Hepatocyte (in vitro differentiated cells): ENCODE measurements at regions not wholly inside any gene's neighbourhood (a gene's known extent, or its start where the extent isn't known, plus 50 kb on each side); places are given as distances from the start of the nearest gene placed in this dataset.

Experiments used
- EZH2 ChIP-seq: fragments of 200-600 bp; sonication (generic); IDR thresholded peaks from 2 replicates; pipeline ENCODE4 v1.6.1; 2016; ENCODE audit warnings: antibody characterized with exemption, mild to moderate bottlenecking, borderline replicate concordance
- TF ChIP-seq, protein P1 (sequence below): fragments of 200-600 bp; sonication (generic); IDR thresholded peaks from 2 replicates; pipeline ENCODE4 v1.5.1; 2016; ENCODE audit warnings: antibody characterized with exemption, mild to moderate bottlenecking; ENCODE audit not compliant: poor library complexity

DNA sequence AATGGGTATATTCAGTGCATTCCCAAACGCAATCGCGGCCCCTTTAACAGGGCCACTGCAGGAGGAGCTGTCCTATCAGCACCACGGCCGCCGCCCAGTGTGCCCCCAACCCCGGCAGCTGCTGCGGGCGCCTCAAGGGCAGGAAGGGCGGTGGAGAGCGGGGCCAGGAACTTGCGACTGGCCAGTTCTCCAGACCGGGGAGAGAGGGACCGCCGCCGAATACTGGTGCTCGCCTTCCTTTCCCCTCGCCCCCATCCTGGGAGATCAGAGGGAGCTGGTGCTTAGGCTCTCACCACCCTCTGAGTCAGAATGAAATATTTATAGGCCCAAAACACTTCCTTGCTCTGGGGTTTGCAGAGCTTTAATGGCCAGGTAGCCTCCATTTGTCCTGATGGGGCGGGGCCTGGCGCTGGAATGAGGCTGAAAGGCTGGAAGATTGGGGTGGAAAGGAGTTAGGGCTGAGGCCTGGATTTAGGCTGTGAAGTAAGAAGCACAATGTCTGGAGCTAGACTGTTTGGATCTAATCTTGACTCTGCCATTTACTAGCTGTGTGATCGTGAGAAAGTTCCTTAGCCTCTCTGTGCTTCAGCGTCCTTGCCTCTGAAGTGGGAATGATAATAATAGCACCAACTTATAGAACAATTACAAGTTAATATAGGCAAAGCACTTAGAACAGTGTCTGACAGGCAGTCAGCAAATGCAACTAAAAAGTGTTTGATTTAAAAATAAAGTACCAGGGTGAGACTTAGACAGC lies 75.5 kb downstream of the NAV1 start:
- TF ChIP-seq, protein P1, sequence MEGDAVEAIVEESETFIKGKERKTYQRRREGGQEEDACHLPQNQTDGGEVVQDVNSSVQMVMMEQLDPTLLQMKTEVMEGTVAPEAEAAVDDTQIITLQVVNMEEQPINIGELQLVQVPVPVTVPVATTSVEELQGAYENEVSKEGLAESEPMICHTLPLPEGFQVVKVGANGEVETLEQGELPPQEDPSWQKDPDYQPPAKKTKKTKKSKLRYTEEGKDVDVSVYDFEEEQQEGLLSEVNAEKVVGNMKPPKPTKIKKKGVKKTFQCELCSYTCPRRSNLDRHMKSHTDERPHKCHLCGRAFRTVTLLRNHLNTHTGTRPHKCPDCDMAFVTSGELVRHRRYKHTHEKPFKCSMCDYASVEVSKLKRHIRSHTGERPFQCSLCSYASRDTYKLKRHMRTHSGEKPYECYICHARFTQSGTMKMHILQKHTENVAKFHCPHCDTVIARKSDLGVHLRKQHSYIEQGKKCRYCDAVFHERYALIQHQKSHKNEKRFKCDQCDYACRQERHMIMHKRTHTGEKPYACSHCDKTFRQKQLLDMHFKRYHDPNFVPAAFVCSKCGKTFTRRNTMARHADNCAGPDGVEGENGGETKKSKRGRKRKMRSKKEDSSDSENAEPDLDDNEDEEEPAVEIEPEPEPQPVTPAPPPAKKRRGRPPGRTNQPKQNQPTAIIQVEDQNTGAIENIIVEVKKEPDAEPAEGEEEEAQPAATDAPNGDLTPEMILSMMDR = no peak
- TF ChIP-seq EZH2 = no peak
